ENCODE measurements at regions not wholly inside any gene's neighbourhood (a gene's known extent, or its start where the extent isn't known, plus 50 kb on each side); places are given as distances from the start of the nearest gene placed in this dataset.

- Histone ChIP-seq H3K27me3 (no peaks in the 10 kb centered on the region), H3K4me1 (no peaks in the 10 kb centered on the region), H3K9me3 (no peaks in the 10 kb centered on the region), H3K36me3 (no peaks in the 10 kb centered on the region), H3K27ac (no peak overlapping the region), H3K4me3 (no peak overlapping the region)
- intact Hi-C loops (cut with DNase I; ENCODE audit: low total_unique reads) (no loop called here), in situ Hi-C loops (cut with MboI; ENCODE audit: low pct_ligation_motif_present in 1 of 4, low pct_unique_long_range_greater_than_20kb in 1 of 4, low sequenced_read_pairs in 3 of 4) (no loop called here)
- DNase-seq = no peak
- WGBS, 2 donors (ENCODE audit: low coverage in 1 of 2) = 65 to 89% methylated on average over 2 to 13 of the region's 13 CpGs
- no peak for TF ChIP-seq POLR2AphosphoS5 (IDR thresholded peaks at IDR 0.05)
- TF ChIP-seq EP300 (IDR thresholded peaks at IDR 0.05; ENCODE audit: low read depth) = no peak
- TF ChIP-seq POLR2A (IDR thresholded peaks at IDR 0.05) = no peak
- TF ChIP-seq, protein P1, sequence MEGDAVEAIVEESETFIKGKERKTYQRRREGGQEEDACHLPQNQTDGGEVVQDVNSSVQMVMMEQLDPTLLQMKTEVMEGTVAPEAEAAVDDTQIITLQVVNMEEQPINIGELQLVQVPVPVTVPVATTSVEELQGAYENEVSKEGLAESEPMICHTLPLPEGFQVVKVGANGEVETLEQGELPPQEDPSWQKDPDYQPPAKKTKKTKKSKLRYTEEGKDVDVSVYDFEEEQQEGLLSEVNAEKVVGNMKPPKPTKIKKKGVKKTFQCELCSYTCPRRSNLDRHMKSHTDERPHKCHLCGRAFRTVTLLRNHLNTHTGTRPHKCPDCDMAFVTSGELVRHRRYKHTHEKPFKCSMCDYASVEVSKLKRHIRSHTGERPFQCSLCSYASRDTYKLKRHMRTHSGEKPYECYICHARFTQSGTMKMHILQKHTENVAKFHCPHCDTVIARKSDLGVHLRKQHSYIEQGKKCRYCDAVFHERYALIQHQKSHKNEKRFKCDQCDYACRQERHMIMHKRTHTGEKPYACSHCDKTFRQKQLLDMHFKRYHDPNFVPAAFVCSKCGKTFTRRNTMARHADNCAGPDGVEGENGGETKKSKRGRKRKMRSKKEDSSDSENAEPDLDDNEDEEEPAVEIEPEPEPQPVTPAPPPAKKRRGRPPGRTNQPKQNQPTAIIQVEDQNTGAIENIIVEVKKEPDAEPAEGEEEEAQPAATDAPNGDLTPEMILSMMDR (IDR thresholded peaks at IDR 0.05) = no peak
Observed at GRCh38 chr13:111917086-111917485, 149.9 kb upstream of the SOX1 start.

DNA sequence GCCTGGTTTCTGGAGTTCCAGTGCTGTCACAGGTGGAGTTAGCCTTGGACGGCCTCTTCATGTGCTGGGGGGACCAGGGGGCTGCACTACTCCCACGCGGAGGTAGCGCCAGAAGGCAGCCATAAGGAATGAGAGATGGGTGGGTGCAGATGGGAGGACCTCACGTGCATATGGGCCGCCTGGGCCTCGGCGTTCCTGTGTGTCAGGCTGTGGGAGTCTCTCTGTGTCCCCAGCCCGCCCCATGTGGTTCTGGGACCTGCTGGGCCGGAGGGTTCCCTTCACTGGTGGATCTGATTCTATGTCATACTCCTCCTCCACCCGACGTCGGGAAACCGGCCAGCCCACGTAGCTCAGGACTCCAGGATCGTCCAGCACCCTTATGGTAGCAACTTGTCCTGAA, 149.0 kb upstream of the SOX1 start:
- Histone ChIP-seq H3K36me3 (no peaks in the 10 kb centered on the region), H3K27me3 (no peaks in the 10 kb centered on the region), H3K4me1 (no peaks in the 10 kb centered on the region), H3K4me3 (no peak overlapping the region), H3K27ac (no peak overlapping the region), H3K9me3 (no peaks in the 10 kb centered on the region)
- in situ Hi-C loops (cut with MboI; ENCODE audit: low pct_ligation_motif_present in 1 of 4, low pct_unique_long_range_greater_than_20kb in 1 of 4, low sequenced_read_pairs in 3 of 4) (no loop called here), intact Hi-C loops (cut with DNase I; ENCODE audit: low total_unique reads) (no loop called here)
- no peak for DNase-seq
- TF ChIP-seq EP300 (IDR thresholded peaks at IDR 0.05; ENCODE audit: low read depth) (no peak), POLR2A (IDR thresholded peaks at IDR 0.05) (no peak), POLR2AphosphoS5 (IDR thresholded peaks at IDR 0.05) (no peak)
- TF ChIP-seq, protein P1 (IDR thresholded peaks at IDR 0.05) = no peak
- WGBS, 2 donors (ENCODE audit: low coverage in 1 of 2) = 77% methylated on average over 16 of the region's 16 CpGs; no CpG with 5 or more reads in 1 of the 2 donors

- intact Hi-C loops (cut with DNase I; ENCODE audit: low total_unique reads) = no loop called here
- Histone ChIP-seq H3K4me3 (no peak overlapping the region), H3K4me1 (no peaks in the 10 kb centered on the region), H3K27ac (no peak overlapping the region), H3K9me3 (no peaks in the 10 kb centered on the region), H3K36me3 (no peaks in the 10 kb centered on the region), H3K27me3 (no peaks in the 10 kb centered on the region)
- TF ChIP-seq POLR2AphosphoS5 (IDR thresholded peaks at IDR 0.05) (no peak), POLR2A (IDR thresholded peaks at IDR 0.05) (no peak)
- TF ChIP-seq, protein P1 (IDR thresholded peaks at IDR 0.05) = no peak
- 89 to 100% methylated on average over 1 to 13 of the region's 13 CpGs for WGBS, 2 donors (ENCODE audit: low coverage in 1 of 2)
- no peak for DNase-seq
- in situ Hi-C loops (cut with MboI; ENCODE audit: low pct_ligation_motif_present in 1 of 4, low pct_unique_long_range_greater_than_20kb in 1 of 4, low sequenced_read_pairs in 3 of 4) = no loop called here
Observed at GRCh38 chr13:111919286-111919685, 147.7 kb upstream of the SOX1 start.

DNA sequence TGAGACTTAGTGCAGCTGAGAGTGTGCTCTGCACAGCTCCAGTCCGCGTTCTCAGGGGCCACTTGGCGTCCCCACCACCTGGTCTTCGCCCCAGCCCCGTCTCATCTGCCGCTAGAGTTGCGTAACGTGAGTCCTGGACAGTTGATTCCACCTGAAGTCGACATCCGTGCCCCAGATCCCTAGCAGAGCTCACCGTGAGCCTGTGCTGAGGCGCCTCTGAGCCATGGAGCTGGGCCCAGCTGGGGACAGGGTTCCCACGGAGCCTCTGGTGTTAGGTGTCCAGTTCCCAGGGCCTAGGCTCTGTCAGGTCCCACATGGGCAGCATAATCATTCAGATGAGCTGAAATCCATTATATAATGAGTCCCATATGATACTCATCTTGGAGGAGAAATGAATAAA, 147.1 kb upstream of the SOX1 start:
- in situ Hi-C loops (cut with MboI; ENCODE audit: low pct_ligation_motif_present in 1 of 4, low pct_unique_long_range_greater_than_20kb in 1 of 4, low sequenced_read_pairs in 3 of 4) = no loop called here
- H3K4me3 ChIP-seq = no peak overlapping the region
- no peaks in the 10 kb centered on the region for H3K4me1 ChIP-seq
- TF ChIP-seq EP300 (IDR thresholded peaks at IDR 0.05; ENCODE audit: low read depth) (no peak), POLR2AphosphoS5 (IDR thresholded peaks at IDR 0.05) (no peak), POLR2A (IDR thresholded peaks at IDR 0.05) (no peak)
- TF ChIP-seq, protein P1 (IDR thresholded peaks at IDR 0.05) = no peak
- DNase-seq = no peak
- no peaks in the 10 kb centered on the region for H3K9me3 ChIP-seq
- H3K27me3 ChIP-seq = no peaks in the 10 kb centered on the region
- H3K27ac ChIP-seq = no peak overlapping the region
- 76% methylated on average over 12 of the region's 13 CpGs; no CpG with 5 or more reads in 1 of the 2 donors for WGBS, 2 donors (ENCODE audit: low coverage in 1 of 2)
- intact Hi-C loops (cut with DNase I; ENCODE audit: low total_unique reads) = no loop called here
- no peaks in the 10 kb centered on the region for H3K36me3 ChIP-seq
